Coronary artery (tissue), 2 donors: ENCODE measurements at regions not wholly inside any gene's neighbourhood (a gene's known extent, or its start where the extent isn't known, plus 50 kb on each side); places are given as distances from the start of the nearest gene placed in this dataset.

Source experiments
- DNase-seq: peaks from one replicate; pipeline ENCODE4 v3.0.0-alpha.2; 2017; ENCODE audit warnings: low spot score
- H3K27ac ChIP-seq, 2 donors: fragments of 200-600 bp; sonication (generic); one replicate each; pipeline ENCODE4 v1.5.1; 2016 to 2019
- H3K4me3 ChIP-seq: fragments of 200-600 bp; sonication (generic); 2 replicates; pipeline ENCODE4 v1.5.1; 2016; ENCODE audit warnings: mild to moderate bottlenecking, moderate library complexity
- TF ChIP-seq, protein P1 (sequence below): fragments of 200-600 bp; sonication (generic); IDR thresholded peaks from one replicate; pipeline ENCODE4 v1.5.1; 2019; ENCODE audit warnings: antibody characterized with exemption

DNA sequence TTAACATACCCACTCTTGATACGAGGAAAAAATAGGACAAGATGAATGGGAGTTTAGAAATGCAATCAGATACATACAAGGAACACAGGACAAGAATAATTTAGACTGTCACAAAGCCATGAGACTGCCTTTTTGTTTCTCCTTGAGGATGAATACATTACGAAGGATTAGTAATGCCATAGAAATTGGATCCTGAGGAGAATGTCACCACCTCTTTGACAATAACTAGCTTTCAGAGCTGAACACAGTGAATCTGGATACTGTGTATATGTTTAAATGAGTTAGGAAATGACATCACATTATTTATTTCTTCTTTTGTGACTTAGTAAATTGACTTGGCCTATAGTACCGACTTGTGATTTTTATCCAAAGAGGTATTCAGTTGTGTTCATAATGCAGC, 596.3 kb upstream of the CNTNAP2 start:
- Histone ChIP-seq H3K4me3 (no peak overlapping the region), H3K27ac (no peak overlapping the region)
- DNase-seq = no peak
- TF ChIP-seq, protein P1, sequence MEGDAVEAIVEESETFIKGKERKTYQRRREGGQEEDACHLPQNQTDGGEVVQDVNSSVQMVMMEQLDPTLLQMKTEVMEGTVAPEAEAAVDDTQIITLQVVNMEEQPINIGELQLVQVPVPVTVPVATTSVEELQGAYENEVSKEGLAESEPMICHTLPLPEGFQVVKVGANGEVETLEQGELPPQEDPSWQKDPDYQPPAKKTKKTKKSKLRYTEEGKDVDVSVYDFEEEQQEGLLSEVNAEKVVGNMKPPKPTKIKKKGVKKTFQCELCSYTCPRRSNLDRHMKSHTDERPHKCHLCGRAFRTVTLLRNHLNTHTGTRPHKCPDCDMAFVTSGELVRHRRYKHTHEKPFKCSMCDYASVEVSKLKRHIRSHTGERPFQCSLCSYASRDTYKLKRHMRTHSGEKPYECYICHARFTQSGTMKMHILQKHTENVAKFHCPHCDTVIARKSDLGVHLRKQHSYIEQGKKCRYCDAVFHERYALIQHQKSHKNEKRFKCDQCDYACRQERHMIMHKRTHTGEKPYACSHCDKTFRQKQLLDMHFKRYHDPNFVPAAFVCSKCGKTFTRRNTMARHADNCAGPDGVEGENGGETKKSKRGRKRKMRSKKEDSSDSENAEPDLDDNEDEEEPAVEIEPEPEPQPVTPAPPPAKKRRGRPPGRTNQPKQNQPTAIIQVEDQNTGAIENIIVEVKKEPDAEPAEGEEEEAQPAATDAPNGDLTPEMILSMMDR = no peak

DNA sequence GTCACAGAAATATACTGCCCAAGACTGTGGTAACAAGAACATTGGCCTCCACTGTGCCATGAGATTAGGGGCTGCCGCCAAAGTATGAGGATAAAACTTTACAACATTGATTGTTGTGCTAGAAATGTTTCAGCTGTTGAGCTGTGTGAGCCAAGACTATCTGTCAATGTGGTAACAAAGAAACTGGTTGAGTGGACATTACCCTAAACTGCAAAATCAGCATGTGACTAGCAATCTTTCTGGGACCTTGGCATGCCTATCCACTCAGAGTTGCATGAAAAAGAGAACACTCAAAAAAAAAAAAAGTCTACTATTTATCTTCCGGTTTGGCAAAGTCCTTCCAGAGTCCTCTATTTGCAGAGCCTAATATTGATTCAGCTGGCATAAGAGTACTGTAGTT, 605.6 kb upstream of the CNTNAP2 start:
- TF ChIP-seq, protein P1 = no peak
- DNase-seq = no peak
- Histone ChIP-seq H3K27ac (no peak overlapping the region), H3K4me3 (no peak overlapping the region)

- no peak for DNase-seq
- TF ChIP-seq, protein P1 = no peak
- no peak overlapping the region for H3K27ac ChIP-seq
- no peak overlapping the region for H3K4me3 ChIP-seq
Observed at GRCh38 chr7:145497911-145498525, 618.6 kb upstream of the CNTNAP2 start.

DNA sequence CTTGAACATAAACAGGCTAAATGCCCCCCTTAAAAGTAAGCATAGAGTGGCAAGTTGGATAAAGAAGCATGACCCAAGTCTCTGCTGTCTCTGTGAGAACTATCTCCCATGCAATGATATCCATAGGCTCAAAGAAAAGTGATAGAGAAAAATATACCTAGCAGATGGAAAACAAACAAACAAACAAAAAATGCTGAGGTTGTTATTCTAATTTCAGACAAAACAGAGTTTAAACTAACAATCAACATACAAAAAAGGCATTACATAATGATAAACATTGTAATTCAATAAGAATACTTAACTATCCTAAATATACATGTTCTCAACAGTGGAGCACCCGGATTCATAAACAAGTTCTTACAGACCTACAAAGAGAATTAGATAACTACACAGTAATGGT, 626.2 kb upstream of the CNTNAP2 start:
- DNase-seq = no peak
- TF ChIP-seq, protein P1 = no peak
- Histone ChIP-seq H3K27ac (no peak overlapping the region), H3K4me3 (no peak overlapping the region)

GRCh38 chr7:145489609-145490008, 627.0 kb upstream of the CNTNAP2 start:
- TF ChIP-seq, protein P1 = no peak
- no peak overlapping the region for H3K4me3 ChIP-seq
- DNase-seq = no peak
- H3K27ac ChIP-seq = no peak overlapping the region

DNA sequence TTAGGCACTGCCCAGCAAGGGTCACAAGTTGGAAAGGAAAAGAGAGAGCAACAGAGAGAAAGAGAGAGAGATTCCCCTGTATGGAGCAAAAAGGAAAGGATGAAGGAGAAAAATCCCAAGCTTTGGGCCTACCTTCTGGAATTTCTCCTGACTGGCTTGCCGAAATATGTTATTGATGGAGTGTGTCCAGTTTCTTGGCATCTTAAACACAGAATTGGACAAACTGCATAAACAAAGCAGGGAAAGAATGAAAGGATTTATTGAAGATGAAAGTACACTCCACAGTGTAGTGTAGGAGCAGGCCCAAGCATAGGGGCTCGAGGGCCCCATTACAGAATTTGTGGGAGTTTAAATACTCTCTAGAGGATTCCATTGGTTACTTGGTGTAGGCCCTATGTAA, 627.8 kb upstream of the CNTNAP2 start:
- Histone ChIP-seq H3K4me3 (no peak overlapping the region), H3K27ac (no peak overlapping the region)
- DNase-seq = no peak
- TF ChIP-seq, protein P1 = no peak

GRCh38 chr7:145481985-145482384, 634.6 kb upstream of the CNTNAP2 start:
- no peak overlapping the region for H3K4me3 ChIP-seq
- no peak overlapping the region for H3K27ac ChIP-seq
- TF ChIP-seq, protein P1 = no peak
- no peak for DNase-seq
